ENCODE measurements at regions not wholly inside any gene's neighbourhood (a gene's known extent, or its start where the extent isn't known, plus 50 kb on each side); places are given as distances from the start of the nearest gene placed in this dataset.

DNA sequence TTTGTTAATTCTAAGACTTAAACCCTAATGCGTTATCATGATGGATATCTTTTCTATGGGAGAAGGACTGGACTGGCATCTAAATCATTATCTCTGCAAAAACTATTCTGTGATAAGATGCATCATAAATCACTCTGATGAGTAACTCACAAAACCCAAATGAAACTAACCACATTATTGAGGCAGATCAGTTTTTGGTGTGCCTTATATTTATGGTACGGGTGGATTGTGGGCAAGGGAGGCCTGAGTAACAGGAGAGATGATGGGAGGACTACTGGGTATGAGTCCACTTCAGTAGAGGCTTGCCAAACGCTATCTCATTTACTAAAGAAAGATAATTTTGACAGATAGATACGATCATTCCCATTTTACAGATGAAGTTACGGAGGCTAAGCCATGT lies 66.4 kb upstream of the GUCY1A1 start:
- no peak for DNase-seq (ENCODE audit: low read depth)
- TF ChIP-seq, protein P1, sequence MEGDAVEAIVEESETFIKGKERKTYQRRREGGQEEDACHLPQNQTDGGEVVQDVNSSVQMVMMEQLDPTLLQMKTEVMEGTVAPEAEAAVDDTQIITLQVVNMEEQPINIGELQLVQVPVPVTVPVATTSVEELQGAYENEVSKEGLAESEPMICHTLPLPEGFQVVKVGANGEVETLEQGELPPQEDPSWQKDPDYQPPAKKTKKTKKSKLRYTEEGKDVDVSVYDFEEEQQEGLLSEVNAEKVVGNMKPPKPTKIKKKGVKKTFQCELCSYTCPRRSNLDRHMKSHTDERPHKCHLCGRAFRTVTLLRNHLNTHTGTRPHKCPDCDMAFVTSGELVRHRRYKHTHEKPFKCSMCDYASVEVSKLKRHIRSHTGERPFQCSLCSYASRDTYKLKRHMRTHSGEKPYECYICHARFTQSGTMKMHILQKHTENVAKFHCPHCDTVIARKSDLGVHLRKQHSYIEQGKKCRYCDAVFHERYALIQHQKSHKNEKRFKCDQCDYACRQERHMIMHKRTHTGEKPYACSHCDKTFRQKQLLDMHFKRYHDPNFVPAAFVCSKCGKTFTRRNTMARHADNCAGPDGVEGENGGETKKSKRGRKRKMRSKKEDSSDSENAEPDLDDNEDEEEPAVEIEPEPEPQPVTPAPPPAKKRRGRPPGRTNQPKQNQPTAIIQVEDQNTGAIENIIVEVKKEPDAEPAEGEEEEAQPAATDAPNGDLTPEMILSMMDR (conservative IDR thresholded peaks at IDR 0.05; ENCODE audit: low read depth, low read length) = no peak
- H3K4me3 ChIP-seq (ENCODE audit: low read depth, low read length) = no peak overlapping the region

DNA sequence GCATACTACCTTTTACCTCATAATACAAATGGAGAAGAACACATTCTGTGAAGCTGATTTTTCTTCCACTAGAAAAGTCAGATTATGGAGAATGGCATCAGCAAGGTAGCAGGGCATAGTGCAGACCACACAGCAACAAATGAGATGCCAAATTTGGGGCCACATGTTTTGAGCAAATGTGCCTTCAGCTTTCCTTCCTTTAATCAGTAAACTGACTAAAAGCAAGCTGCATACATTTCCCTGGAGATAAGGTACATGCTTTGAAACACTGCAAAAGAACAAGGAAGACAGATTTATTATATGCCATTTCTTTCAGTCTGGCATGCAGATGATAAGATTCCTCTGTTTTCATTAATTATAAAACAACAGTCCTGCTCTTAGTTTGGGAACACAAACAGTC lies 67.1 kb upstream of the GUCY1A1 start:
- no peak overlapping the region for H3K4me3 ChIP-seq (ENCODE audit: low read depth, low read length)
- no peak for DNase-seq (ENCODE audit: low read depth)
- TF ChIP-seq, protein P1 (conservative IDR thresholded peaks at IDR 0.05; ENCODE audit: low read depth, low read length) = no peak

DNA sequence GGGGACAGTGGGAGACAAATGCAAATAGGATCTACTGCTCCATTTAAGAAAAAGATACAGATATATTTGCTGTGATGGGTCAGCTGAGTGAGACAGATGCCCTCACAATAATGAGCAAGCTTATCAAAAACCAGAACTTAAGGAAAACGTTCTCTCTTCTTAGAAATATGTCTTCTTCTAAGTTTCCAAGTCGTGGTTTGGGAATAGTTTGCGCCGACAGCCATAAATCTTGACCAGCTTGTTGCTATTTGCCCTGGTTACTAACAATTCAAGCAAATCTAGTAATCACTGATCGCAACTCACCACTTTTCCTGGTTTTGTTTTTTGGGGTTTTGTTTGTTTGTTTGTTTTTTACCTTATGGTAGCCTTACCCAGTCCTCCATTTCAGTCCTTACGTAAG lies 67.6 kb upstream of the GUCY1A1 start:
- DNase-seq (ENCODE audit: low read depth) = no peak
- TF ChIP-seq, protein P1 (conservative IDR thresholded peaks at IDR 0.05; ENCODE audit: low read depth, low read length) = no peak

DNA sequence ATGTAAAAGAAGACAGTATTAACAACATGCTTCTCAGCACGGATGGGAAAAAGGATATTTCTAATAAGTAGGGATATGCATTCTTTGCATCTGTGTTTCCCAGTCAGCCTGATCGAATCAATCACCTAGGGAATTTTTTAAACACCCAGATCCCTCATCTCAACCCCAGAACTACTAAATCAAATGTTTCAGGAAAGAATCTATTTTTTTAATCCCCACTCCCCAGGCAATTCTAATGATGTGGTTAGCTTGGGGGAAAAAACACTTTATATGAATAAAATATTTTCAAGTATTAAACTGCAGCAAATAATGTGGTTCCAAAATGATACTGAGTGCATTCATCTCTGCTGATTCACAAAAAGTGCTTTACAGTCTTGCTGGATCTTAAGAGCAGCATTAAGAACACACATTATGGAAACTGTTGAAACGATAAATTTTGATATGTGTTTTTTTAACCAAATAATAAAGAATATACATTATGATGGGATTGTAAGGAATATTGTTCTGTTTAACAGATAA lies 68.7 kb upstream of the GUCY1A1 start:
- TF ChIP-seq, protein P1 (conservative IDR thresholded peaks at IDR 0.05; ENCODE audit: low read depth, low read length) = no peak
- no peak overlapping the region for H3K4me3 ChIP-seq (ENCODE audit: low read depth, low read length)
- no peak for DNase-seq (ENCODE audit: low read depth)

More for the DNA sequence above, 67.6 kb upstream of the GUCY1A1 start:
- no peak overlapping the region for H3K4me3 ChIP-seq (ENCODE audit: low read depth, low read length)

DNA sequence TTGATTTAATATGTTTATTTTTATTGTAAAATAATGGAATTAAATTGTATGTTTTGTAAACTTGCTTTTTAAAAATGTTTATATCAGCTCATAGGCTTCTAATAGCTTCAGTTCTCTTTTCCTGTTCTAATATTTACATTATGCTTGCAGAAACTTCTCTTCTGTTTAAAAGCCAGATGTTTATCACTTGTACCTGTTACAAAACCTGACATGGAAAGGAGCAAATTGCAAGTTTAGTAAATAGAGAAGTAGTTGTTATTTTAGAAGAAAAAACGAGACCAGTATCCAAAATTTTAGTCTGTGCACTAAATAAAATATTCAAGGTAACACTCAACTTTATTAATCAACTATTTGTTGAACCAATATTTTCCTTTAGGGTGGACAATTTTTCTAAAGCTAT lies 69.4 kb upstream of the GUCY1A1 start:
- TF ChIP-seq, protein P1 (conservative IDR thresholded peaks at IDR 0.05; ENCODE audit: low read depth, low read length) = no peak

DNA sequence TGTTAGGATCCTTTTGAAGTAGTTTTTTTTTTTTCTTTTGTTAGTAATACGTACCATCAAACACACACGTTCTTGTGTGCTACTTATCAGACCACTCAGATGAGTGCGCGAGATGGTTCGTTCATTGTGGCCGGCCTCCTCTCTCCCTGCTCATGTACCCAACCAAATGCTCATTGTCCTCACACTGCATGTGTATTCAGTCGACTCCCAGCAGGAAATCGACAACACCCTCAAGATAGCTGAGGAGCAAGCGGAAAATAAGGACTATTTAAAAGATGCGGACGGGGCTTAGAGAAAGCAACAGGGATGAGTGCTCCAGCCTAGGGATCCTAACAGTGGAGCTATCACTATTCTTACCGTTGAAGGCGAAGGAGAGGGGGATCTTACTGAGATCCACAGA lies 72.9 kb upstream of the GUCY1A1 start:
- no peak for DNase-seq (ENCODE audit: low read depth)
- no peak overlapping the region for H3K4me3 ChIP-seq (ENCODE audit: low read depth, low read length)
- TF ChIP-seq, protein P1 (conservative IDR thresholded peaks at IDR 0.05; ENCODE audit: low read depth, low read length) = no peak

More for the DNA sequence above, 69.4 kb upstream of the GUCY1A1 start:
- DNase-seq (ENCODE audit: low read depth) = no peak
- no peak overlapping the region for H3K4me3 ChIP-seq (ENCODE audit: low read depth, low read length)

DNA sequence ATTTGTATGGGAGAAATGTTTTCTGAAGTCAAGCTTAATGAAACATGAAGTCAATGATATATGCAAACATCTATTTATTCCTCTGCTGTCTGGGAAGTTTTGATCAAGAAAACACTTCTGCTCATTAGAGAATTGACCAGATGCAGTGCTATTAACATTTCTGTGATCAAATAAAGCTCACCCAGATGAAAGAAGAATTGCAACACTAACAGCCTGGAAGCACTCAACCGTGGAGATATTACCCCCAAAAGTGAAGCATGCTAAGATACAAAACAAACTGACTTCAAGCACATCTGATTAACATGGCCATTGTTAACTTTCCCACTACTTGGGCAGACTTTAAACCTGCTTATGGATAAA lies 73.7 kb upstream of the GUCY1A1 start:
- H3K4me3 ChIP-seq (ENCODE audit: low read depth, low read length) = no peak overlapping the region
- DNase-seq (ENCODE audit: low read depth) = no peak
- TF ChIP-seq, protein P1 (conservative IDR thresholded peaks at IDR 0.05; ENCODE audit: low read depth, low read length) = no peak
